ENCODE measurements at regions not wholly inside any gene's neighbourhood (a gene's known extent, or its start where the extent isn't known, plus 50 kb on each side); places are given as distances from the start of the nearest gene placed in this dataset.

DNA sequence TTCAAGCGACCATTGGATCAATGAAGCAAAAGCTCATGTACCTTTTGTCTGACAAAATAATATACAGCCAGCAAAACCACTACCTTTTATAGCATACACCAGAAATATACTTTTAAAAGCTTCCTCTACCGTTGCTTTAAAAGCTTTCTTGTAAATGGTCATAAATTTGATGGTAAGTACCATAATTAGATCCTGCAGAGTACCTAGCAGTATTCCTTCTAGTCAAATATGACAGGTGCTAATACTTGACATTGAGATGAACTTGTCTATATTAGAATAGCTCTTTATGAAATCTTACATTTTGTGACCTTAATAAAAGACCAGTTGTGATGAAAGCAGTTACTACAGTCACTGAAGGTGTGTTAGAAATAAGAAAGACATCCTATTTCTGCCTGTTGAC lies 340.5 kb upstream of the ANO3 start:
- DNase-seq (ENCODE audit: low read depth): no peak
- no peak overlapping the region for H3K4me3 ChIP-seq (ENCODE audit: low read depth, low read length)

DNA sequence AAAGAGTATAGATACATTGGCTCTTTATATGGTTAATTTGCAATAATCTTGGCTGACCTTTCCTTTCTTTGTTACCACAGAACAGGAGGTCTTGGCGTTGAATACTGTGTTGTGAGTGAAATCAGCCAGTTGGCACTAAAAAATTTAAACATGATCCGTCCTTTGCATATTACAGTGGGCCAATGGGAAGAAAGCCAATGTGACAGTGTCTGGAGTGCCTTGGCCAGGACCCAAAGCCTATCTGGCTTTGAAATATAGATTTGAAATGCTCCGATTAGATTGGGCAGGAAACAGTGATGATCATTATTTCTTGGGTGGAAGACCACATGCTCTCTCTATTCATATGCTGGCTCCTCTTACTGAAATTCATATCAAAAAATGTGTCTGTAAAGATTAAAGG lies 339.6 kb upstream of the ANO3 start:
- TF ChIP-seq, protein P1, sequence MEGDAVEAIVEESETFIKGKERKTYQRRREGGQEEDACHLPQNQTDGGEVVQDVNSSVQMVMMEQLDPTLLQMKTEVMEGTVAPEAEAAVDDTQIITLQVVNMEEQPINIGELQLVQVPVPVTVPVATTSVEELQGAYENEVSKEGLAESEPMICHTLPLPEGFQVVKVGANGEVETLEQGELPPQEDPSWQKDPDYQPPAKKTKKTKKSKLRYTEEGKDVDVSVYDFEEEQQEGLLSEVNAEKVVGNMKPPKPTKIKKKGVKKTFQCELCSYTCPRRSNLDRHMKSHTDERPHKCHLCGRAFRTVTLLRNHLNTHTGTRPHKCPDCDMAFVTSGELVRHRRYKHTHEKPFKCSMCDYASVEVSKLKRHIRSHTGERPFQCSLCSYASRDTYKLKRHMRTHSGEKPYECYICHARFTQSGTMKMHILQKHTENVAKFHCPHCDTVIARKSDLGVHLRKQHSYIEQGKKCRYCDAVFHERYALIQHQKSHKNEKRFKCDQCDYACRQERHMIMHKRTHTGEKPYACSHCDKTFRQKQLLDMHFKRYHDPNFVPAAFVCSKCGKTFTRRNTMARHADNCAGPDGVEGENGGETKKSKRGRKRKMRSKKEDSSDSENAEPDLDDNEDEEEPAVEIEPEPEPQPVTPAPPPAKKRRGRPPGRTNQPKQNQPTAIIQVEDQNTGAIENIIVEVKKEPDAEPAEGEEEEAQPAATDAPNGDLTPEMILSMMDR (conservative IDR thresholded peaks at IDR 0.05; ENCODE audit: low read depth, low read length): no peak
- H3K4me3 ChIP-seq (ENCODE audit: low read depth, low read length): no peak overlapping the region
- no peak for DNase-seq (ENCODE audit: low read depth)

More for the DNA sequence above, 340.5 kb upstream of the ANO3 start:
- TF ChIP-seq, protein P1 (conservative IDR thresholded peaks at IDR 0.05; ENCODE audit: low read depth, low read length): no peak

DNA sequence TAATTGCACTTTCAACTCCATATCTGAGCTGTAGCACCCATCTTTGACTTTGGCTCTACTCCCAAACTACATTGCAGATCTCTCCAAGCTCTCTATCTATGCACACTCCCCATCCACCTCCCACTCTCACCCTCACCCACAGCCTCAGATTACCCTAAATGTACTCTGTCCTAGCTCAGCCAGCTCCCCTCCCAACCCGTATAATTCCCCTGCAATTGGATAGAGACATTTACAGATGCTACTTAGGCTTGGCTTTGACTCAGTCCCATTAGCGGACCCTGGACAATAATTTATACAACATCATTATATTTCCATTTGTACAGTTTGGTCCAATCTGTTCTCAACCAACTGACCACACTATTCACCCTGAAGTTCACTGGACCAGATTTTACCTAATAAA lies 338.9 kb upstream of the ANO3 start:
- no peak for DNase-seq (ENCODE audit: low read depth)
- TF ChIP-seq, protein P1 (conservative IDR thresholded peaks at IDR 0.05; ENCODE audit: low read depth, low read length): no peak
- H3K4me3 ChIP-seq (ENCODE audit: low read depth, low read length): no peak overlapping the region

DNA sequence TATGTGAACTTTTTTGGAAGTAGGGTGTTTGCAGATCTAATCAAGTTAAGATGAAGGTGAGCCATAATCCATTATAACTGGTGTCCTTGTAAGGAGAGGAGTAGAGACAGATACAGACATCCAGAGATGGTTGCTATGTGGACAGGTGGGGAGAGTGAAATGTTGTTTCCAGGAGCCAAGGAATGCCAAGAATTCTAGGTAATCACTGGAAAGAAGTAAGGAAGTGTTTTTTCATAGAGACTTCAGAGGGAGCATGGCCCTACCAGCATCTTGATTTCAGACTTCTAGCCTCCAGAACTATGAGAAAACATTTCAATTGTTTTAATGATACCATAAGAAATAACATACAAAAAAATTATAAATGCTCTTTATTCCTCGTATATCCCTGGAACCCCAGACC lies 320.5 kb upstream of the ANO3 start:
- no peak overlapping the region for H3K4me3 ChIP-seq (ENCODE audit: low read depth, low read length)
- TF ChIP-seq, protein P1 (conservative IDR thresholded peaks at IDR 0.05; ENCODE audit: low read depth, low read length): no peak
- DNase-seq (ENCODE audit: low read depth): no peak

DNA sequence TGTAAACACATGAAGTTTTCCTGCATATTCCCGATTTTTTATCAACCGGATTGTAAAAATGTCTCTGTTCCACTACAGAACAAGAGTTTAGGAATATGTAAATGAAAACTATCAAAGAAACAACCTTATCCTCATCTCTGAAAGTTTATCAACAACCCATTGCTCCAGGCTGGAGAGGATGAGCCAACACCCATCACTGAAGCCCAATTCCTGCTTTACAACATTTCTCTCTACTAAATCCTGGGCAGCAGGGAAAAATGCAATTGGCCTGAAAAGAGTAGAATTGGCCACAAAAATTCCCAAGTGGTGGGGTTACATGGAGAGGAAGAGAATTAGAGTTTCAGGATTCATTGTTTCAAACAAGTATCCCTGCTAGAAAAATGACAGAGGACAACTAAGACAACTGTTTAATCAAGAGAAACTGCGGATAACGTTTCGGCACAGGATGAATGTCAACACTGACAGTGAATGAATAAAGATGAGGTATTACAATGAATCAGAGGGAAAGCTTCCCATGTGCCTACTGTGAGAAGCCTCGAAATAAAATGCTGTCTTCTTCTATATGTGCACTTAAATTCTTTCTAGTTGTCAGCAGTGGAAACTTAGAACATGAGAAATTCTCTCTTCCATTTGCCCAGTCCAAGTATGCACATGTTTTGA lies 317.3 kb upstream of the ANO3 start:
- TF ChIP-seq, protein P1 (conservative IDR thresholded peaks at IDR 0.05; ENCODE audit: low read depth, low read length): no peak
- H3K4me3 ChIP-seq (ENCODE audit: low read depth, low read length): no peak overlapping the region

DNA sequence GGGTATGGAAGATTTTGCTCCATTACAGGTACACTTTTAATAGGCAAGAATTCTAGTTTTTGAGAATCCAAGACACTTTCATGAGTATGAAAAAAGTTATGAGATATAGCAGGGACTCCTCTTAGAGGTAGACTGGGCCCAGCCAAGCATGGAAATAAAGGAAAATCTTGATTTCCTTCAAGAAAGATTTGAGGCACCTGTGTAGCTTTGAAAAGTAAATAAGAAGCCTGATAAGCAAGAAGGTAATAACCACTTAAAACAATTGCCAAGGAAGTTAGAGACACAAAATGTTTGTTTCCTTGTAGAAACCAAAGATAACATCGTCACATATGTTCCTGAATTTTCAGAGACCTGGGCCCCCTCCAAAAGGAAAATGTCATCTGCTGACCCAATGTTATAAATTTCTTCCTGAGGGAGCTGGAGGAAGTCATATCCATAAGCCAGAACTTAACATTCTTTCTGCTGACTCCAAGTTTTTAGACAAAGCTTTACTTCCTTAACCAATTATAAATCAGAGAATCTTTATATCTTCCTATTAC lies 314.5 kb upstream of the ANO3 start:
- DNase-seq (ENCODE audit: low read depth): no peak
- TF ChIP-seq, protein P1 (conservative IDR thresholded peaks at IDR 0.05; ENCODE audit: low read depth, low read length): no peak
- H3K4me3 ChIP-seq (ENCODE audit: low read depth, low read length): no peak overlapping the region

More for the DNA sequence above, 317.3 kb upstream of the ANO3 start:
- no peak for DNase-seq (ENCODE audit: low read depth)

DNA sequence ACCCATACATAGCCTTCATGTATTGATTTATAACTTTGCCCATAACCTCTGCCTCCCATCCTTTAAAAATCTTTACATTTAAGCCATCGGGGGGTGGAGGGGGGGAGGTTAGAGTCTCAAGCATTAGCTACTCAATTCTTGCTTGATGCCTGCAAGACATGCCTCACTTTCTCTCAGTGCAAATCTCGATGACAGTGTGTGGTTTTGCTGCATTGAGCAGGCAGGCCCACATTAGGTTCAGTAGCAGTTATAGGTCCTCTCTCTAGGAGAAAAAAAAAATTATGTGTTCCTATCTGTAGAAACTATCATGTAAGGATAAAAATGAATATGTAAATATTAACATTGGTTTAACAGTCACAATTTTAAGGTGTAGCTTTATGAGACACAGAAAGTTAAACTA lies 314.0 kb upstream of the ANO3 start:
- no peak overlapping the region for H3K4me3 ChIP-seq (ENCODE audit: low read depth, low read length)
- DNase-seq (ENCODE audit: low read depth): no peak
- TF ChIP-seq, protein P1 (conservative IDR thresholded peaks at IDR 0.05; ENCODE audit: low read depth, low read length): no peak

All from epithelial cell of proximal tubule (primary cell).